ENCODE measurements at regions not wholly inside any gene's neighbourhood (a gene's known extent, or its start where the extent isn't known, plus 50 kb on each side); places are given as distances from the start of the nearest gene placed in this dataset.

GRCh38 chr20:60974022-60974421 lies 278.0 kb upstream of the CDH4 start:
- no peak for DNase-seq

GRCh38 chr20:60974441-60974945 lies 277.6 kb upstream of the CDH4 start:
- no peak for DNase-seq

GRCh38 chr20:60976139-60976538 lies 275.9 kb upstream of the CDH4 start:
- no peak for DNase-seq

GRCh38 chr20:60976913-60977312 lies 275.1 kb upstream of the CDH4 start:
- DNase-seq = no peak

GRCh38 chr20:60977901-60978300 lies 274.2 kb upstream of the CDH4 start:
- no peak for DNase-seq

- no peak for DNase-seq
Observed at GRCh38 chr20:60984666-60985065, 267.4 kb upstream of the CDH4 start.

GRCh38 chr20:60986506-60987156 lies 265.4 kb upstream of the CDH4 start:
- DNase-seq = no peak

GRCh38 chr20:60990061-60990460 lies 262.0 kb upstream of the CDH4 start:
- DNase-seq = no peak

- DNase-seq = no peak
Observed at GRCh38 chr20:60990643-60991042, 261.4 kb upstream of the CDH4 start.

- no peak for DNase-seq
Observed at GRCh38 chr20:60993433-60994044, 258.5 kb upstream of the CDH4 start.

- DNase-seq = no peak
Observed at GRCh38 chr20:60999250-60999649, 252.8 kb upstream of the CDH4 start.

- DNase-seq = no peak
Observed at GRCh38 chr20:61002090-61002489, 250.0 kb upstream of the CDH4 start.

- no peak for DNase-seq
Observed at GRCh38 chr20:61014491-61014890, 237.6 kb upstream of the CDH4 start.

- DNase-seq = no peak
Observed at GRCh38 chr20:61015602-61016001, 236.5 kb upstream of the CDH4 start.

- DNase-seq = no peak
Observed at GRCh38 chr20:61019322-61019721, 232.7 kb upstream of the CDH4 start.

- DNase-seq = peak in 1 of 2 experiments; percentile 41
Observed at GRCh38 chr20:61023612-61024011, 228.4 kb upstream of the CDH4 start.

GRCh38 chr20:61024390-61024789 lies 227.7 kb upstream of the CDH4 start:
- no peak for DNase-seq

GRCh38 chr20:61025536-61025935 lies 226.5 kb upstream of the CDH4 start:
- no peak for DNase-seq

GRCh38 chr20:61026173-61026572 lies 225.9 kb upstream of the CDH4 start:
- DNase-seq = no peak

- DNase-seq = no peak
Observed at GRCh38 chr20:61026731-61027130, 225.3 kb upstream of the CDH4 start.

- DNase-seq = no peak
Observed at GRCh38 chr20:61027218-61027617, 224.8 kb upstream of the CDH4 start.

- DNase-seq = no peak
Observed at GRCh38 chr20:61030130-61030529, 221.9 kb upstream of the CDH4 start.

GRCh38 chr20:61031101-61031830 lies 220.8 kb upstream of the CDH4 start:
- DNase-seq = no peak

- DNase-seq = no peak
Observed at GRCh38 chr20:61037498-61037897, 214.6 kb upstream of the CDH4 start.
